Ramos (cell line): ENCODE measurements at regions not wholly inside any gene's neighbourhood (a gene's known extent, or its start where the extent isn't known, plus 50 kb on each side); places are given as distances from the start of the nearest gene placed in this dataset.

Source experiments
- in situ Hi-C: fragments of 300-500 bp; cut with MboI; formaldehyde crosslinking; loops from one replicate; pipeline ENCODE4 v1.14.3; 2022; ENCODE audit warnings: low sequenced_read_pairs; ENCODE audit not compliant: unreplicated experiment

GRCh38 chr5:2610986-2611385 is 140.5 kb downstream of the IRX2 start:
- in situ Hi-C loops = no loop called here

- in situ Hi-C loops = no loop called here
Observed at GRCh38 chr5:2608391-2608790, 143.1 kb downstream of the IRX2 start.

- in situ Hi-C loops = no loop called here
Observed at GRCh38 chr5:2607598-2607997, 143.9 kb downstream of the IRX2 start.

- in situ Hi-C loops = no loop called here
Observed at GRCh38 chr5:2603272-2603575, 148.3 kb downstream of the IRX2 start.

GRCh38 chr5:2602451-2603271 is 148.8 kb downstream of the IRX2 start:
- in situ Hi-C loops = no loop called here

- in situ Hi-C loops = no loop called here
Observed at GRCh38 chr5:2598503-2598902, 153.0 kb downstream of the IRX2 start.

GRCh38 chr5:2594701-2595100 is 156.8 kb downstream of the IRX2 start:
- in situ Hi-C loops = no loop called here

- in situ Hi-C loops = no loop called here
Observed at GRCh38 chr5:2592766-2593165, 158.7 kb downstream of the IRX2 start.

- in situ Hi-C loops = no loop called here
Observed at GRCh38 chr5:2591777-2592453, 159.6 kb downstream of the IRX2 start.

GRCh38 chr5:2588850-2589501 is 162.5 kb downstream of the IRX2 start:
- in situ Hi-C loops = no loop called here

GRCh38 chr5:2587189-2588031 is 164.1 kb downstream of the IRX2 start:
- in situ Hi-C loops = no loop called here

GRCh38 chr5:2586016-2586715 is 165.3 kb downstream of the IRX2 start:
- in situ Hi-C loops = no loop called here

GRCh38 chr5:2584579-2585269 is 166.8 kb downstream of the IRX2 start:
- in situ Hi-C loops = no loop called here

- in situ Hi-C loops = no loop called here
Observed at GRCh38 chr5:2582507-2582906, 169.0 kb downstream of the IRX2 start.

- in situ Hi-C loops = no loop called here
Observed at GRCh38 chr5:2582106-2582505, 169.4 kb downstream of the IRX2 start.

- in situ Hi-C loops = no loop called here
Observed at GRCh38 chr5:2581418-2581817, 170.1 kb downstream of the IRX2 start.

GRCh38 chr5:2579126-2579525 is 172.4 kb downstream of the IRX2 start:
- in situ Hi-C loops = no loop called here

- in situ Hi-C loops = no loop called here
Observed at GRCh38 chr5:2577312-2578036, 174.0 kb downstream of the IRX2 start.

- in situ Hi-C loops = no loop called here
Observed at GRCh38 chr5:2576823-2577222, 174.7 kb downstream of the IRX2 start.
